Psoas muscle (tissue), 7 donors: ENCODE measurements at regions not wholly inside any gene's neighbourhood (a gene's known extent, or its start where the extent isn't known, plus 50 kb on each side); places are given as distances from the start of the nearest gene placed in this dataset.
"Not testable (repeated sequence)": the region's sequence is repeated elsewhere in the genome, so short reads cannot be mapped to it uniquely, and the experiment has no call there.

Source experiments
- ATAC-seq, 4 donors: fragments of 200-7000 bp; cut with Tn5 transposase; one replicate each; pipeline ENCODE4 v1.9.1; 2020; ENCODE audit warnings: moderate library complexity in 3 of 4, mild to moderate bottlenecking in 2 of 4
- DNase-seq, 2 donors: peaks; one replicate each; pipeline ENCODE4 v3.0.0-alpha.2; 2020
- H3K27ac ChIP-seq: fragments of 200-600 bp; one replicate; pipeline ENCODE4 v1.8.0; 2022
- H3K27me3 ChIP-seq, 3 donors: fragments of 200-600 bp in 1 of 3; one replicate each; pipeline versions ENCODE4 v1.6.1 to v1.8.0; 2013 to 2022; ENCODE audit warnings: low read length in 2 of 3, mild to moderate bottlenecking in 2 of 3, moderate library complexity in 1 of 3; ENCODE audit not compliant: insufficient read depth in 3 of 3
- H3K36me3 ChIP-seq, 2 donors: fragments of 200-600 bp in 1 of 2; one replicate each; pipeline versions ENCODE4 v1.6.1 to v1.8.0; 2013 to 2022; ENCODE audit warnings: low read depth in 1 of 2, mild to moderate bottlenecking in 1 of 2, moderate library complexity in 1 of 2; ENCODE audit not compliant: insufficient read depth in 1 of 2
- H3K4me1 ChIP-seq: fragments of 200-600 bp; one replicate; pipeline ENCODE4 v1.8.0; 2022
- H3K4me3 ChIP-seq: fragments of 200-600 bp; one replicate; pipeline ENCODE4 v1.8.0; 2022; ENCODE audit warnings: mild to moderate bottlenecking
- H3K9me3 ChIP-seq: fragments of 200-600 bp; one replicate; pipeline ENCODE4 v1.8.0; 2022
- CTCF ChIP-seq: fragments of 200-600 bp; IDR thresholded peaks from one replicate; pipeline ENCODE4 v1.8.0; 2022; ENCODE audit warnings: antibody characterized with exemption
- WGBS, 3 donors: extraction: QIAGEN DNeasy Blood & Tissue Kit; methylation state at CpG; one replicate each; pipeline versions ENCODE4 v1.1.6 to v1.1.7; 2013; 5-methylcytosine and 5-hydroxymethylcytosine counted together
- intact Hi-C, 2 donors: fragments of 100-400 bp; cut with DNase I; formaldehyde crosslinking; loops; one replicate each; pipeline versions ENCODE4 v1.11.0 to v1.14.2; 2022
- donor health status: healthy with polysubstance abuse.
- donor health status: DM: no; HTN: no; CAD: no; lungs with moderate emphysema.
- donor health status: Bipolar disorder and iron deficiency.
- donor health status: healthy.
- donor health status: DM: yes; HTN: yes; CAD: no.
- donor health status: DM: no; HTN: no; CAD: no.
- donor health status: DM: yes; HTN: yes; CAD: no.

- intact Hi-C loops = no loop called here
These were observed 139.6 kb upstream of the FAM47C start for GRCh38 chrX:36868592-36868991.

GRCh38 chrX:36869457-36869856, 138.7 kb upstream of the FAM47C start:
- WGBS, 3 donors = 62 to 77% (median 70%) methylated on average over 2 of the region's 2 CpGs
- Histone ChIP-seq H3K36me3 (no peaks in the 10 kb centered on the region), H3K4me1 (no peaks in the 10 kb centered on the region), H3K27me3 (no peaks in the 10 kb centered on the region), H3K4me3 (no peak overlapping the region), H3K9me3 (no peaks in the 10 kb centered on the region), H3K27ac (no peak overlapping the region)
- intact Hi-C loops = no loop called here
- DNase-seq = no peak
- no peak for ATAC-seq
- no peak for TF ChIP-seq CTCF

More at GRCh38 chrX:36868592-36868991, 139.6 kb upstream of the FAM47C start:
- H3K9me3 ChIP-seq = no peaks in the 10 kb centered on the region
- no peaks in the 10 kb centered on the region for H3K36me3 ChIP-seq
- H3K27ac ChIP-seq = no peak overlapping the region
- WGBS, 3 donors = 42 to 72% (median 46%) methylated on average over 3 of the region's 3 CpGs
- H3K27me3 ChIP-seq = no peaks in the 10 kb centered on the region
- no peak overlapping the region for H3K4me3 ChIP-seq
- TF ChIP-seq CTCF = no peak
- no peak for DNase-seq
- ATAC-seq = no peak
- H3K4me1 ChIP-seq = no peaks in the 10 kb centered on the region

- Histone ChIP-seq H3K36me3 (no peaks in the 10 kb centered on the region), H3K9me3 (no peaks in the 10 kb centered on the region), H3K27me3 (no peaks in the 10 kb centered on the region), H3K4me3 (no peak overlapping the region), H3K27ac (no peak overlapping the region), H3K4me1 (no peaks in the 10 kb centered on the region)
- no peak for TF ChIP-seq CTCF
- no peak for DNase-seq
- intact Hi-C loops = no loop called here
- no peak for ATAC-seq
- WGBS, 3 donors = 78 to 91% (median 87%) methylated on average over 1 to 3 of the region's 3 CpGs
These were observed 110.5 kb upstream of the FAM47C start for GRCh38 chrX:36897690-36898089.

- DNase-seq = no peak
- H3K27me3 ChIP-seq = no peaks in the 10 kb centered on the region
- intact Hi-C loops = no loop called here
- H3K4me3 ChIP-seq = no peak overlapping the region
- no peaks in the 10 kb centered on the region for H3K4me1 ChIP-seq
- H3K27ac ChIP-seq = no peak overlapping the region
- no peak for TF ChIP-seq CTCF
- WGBS, 3 donors = 52 to 61% (median 56%) methylated on average over 3 of the region's 3 CpGs
- H3K36me3 ChIP-seq = no peaks in the 10 kb centered on the region
- H3K9me3 ChIP-seq = no peaks in the 10 kb centered on the region
- ATAC-seq = no peak
These were observed 109.9 kb upstream of the FAM47C start for GRCh38 chrX:36898301-36898700.

GRCh38 chrX:36904561-36904960, 103.6 kb upstream of the FAM47C start:
- intact Hi-C loops, H3K27ac ChIP-seq, H3K4me3 ChIP-seq, H3K9me3 ChIP-seq, H3K27me3 ChIP-seq, H3K4me1 ChIP-seq, DNase-seq, H3K36me3 ChIP-seq, ATAC-seq: not testable (repeated sequence)
- WGBS, 3 donors = 94 to 98% (median 94%) methylated on average over 3 of the region's 3 CpGs
